GM12878 (cell line): ENCODE measurements at regions not wholly inside any gene's neighbourhood (a gene's known extent, or its start where the extent isn't known, plus 50 kb on each side); places are given as distances from the start of the nearest gene placed in this dataset.

Source experiments
- ATAC-seq: fragments of 200-7000 bp; cut with Tn5 transposase; 3 replicates; pipeline ENCODE4 v1.9.1; 2020; ENCODE audit warnings: mild to moderate bottlenecking, moderate library complexity
- BruUV-seq: library from RNA; stranded (reverse); fragments of 400-500 nt; replicated peaks from 2 replicates; lab custom pipeline; 2021; lab: Mats Ljungman, UMichigan
- CTCF ChIA-PET: fragments of 300-600 bp; sonication (Branson Sonifier 250); formaldehyde crosslinking; extraction: SDS; loops from one replicate; lab custom pipeline; 2021; ENCODE audit warnings: inconsistent platforms; lab: Yijun Ruan, JAX
- POLR2A ChIA-PET: fragments of 350-600 bp; formaldehyde crosslinking; extraction: SDS; loops from one replicate; lab custom pipeline; 2021; ENCODE audit warnings: inconsistent platforms; lab: Charles Lee
- RAD21 ChIA-PET: fragments of 300-600 bp; sonication (Branson Sonifier 250); formaldehyde crosslinking; loops from one replicate; lab custom pipeline; 2023; ENCODE audit warnings: antibody characterized with exemption; ENCODE audit not compliant: unreplicated experiment; lab: Charles Lee
- SMC1A ChIA-PET: fragments of 300-600 bp; sonication (Branson Sonifier 250); formaldehyde crosslinking; loops from one replicate; lab custom pipeline; 2023; ENCODE audit not compliant: unreplicated experiment, uncharacterized antibody; lab: Charles Lee
- DNase-seq: peaks from one replicate; pipeline ENCODE4 v3.0.0-alpha.2; 2011; ENCODE audit warnings: low read depth, low spot score
- FAIRE-seq: peaks from 3 replicates; lab custom pipeline; 2011; peaks lifted over from hg19 to GRCh38; lab: Jason Lieb, UNC
- H2AFZ ChIP-seq: 2 replicates; pipeline ENCODE4 v1.6.0; 2011; ENCODE audit warnings: low read depth, low read length, control low read depth; ENCODE audit not compliant: control insufficient read depth
- H3K27ac ChIP-seq: 2 replicates; pipeline ENCODE4 v1.5.1; 2011; ENCODE audit warnings: control low read depth; ENCODE audit not compliant: control insufficient read depth, insufficient read depth
- H3K27me3 ChIP-seq, 2 experiments: replicated peaks in 1 of 2; 2 replicates each; pipeline versions ENCODE4 v1.6.0 to v1.6.1; 2011; ENCODE audit warnings: low read length in 1 of 2; ENCODE audit not compliant: control insufficient read depth in 2 of 2, insufficient read depth in 2 of 2
- H3K36me3 ChIP-seq, 2 experiments: 2 replicates each; pipeline ENCODE4 v1.5.1; 2011; ENCODE audit warnings: low read length in 1 of 2; ENCODE audit not compliant: control insufficient read depth in 2 of 2, insufficient read depth in 2 of 2
- H3K4me1 ChIP-seq: 2 replicates; pipeline ENCODE4 v1.6.1; 2011; ENCODE audit warnings: mild to moderate bottlenecking, low read length, moderate library complexity, mixed read lengths; ENCODE audit not compliant: control insufficient read depth, insufficient read depth
- H3K4me2 ChIP-seq: 2 replicates; pipeline ENCODE4 v1.6.0; 2011; ENCODE audit warnings: control low read depth; ENCODE audit not compliant: control insufficient read depth, insufficient read depth
- H3K4me3 ChIP-seq: fragments of 200-600 bp; sonication (generic); 2 replicates; pipeline ENCODE4 v1.5.1; 2016
- H3K79me2 ChIP-seq: 2 replicates; pipeline ENCODE4 v1.6.0; 2011; ENCODE audit warnings: low read length; ENCODE audit not compliant: control insufficient read depth, insufficient read depth
- H3K9ac ChIP-seq: 2 replicates; pipeline ENCODE4 v1.8.0; 2011; ENCODE audit warnings: low read length, control low read depth, mixed read lengths; ENCODE audit not compliant: control insufficient read depth, insufficient read depth
- H3K9me3 ChIP-seq: replicated peaks from 3 replicates; pipeline ENCODE4 v1.5.1; 2011; ENCODE audit warnings: mild to moderate bottlenecking, low read length; ENCODE audit not compliant: control insufficient read depth, insufficient read depth
- H4K20me1 ChIP-seq: 2 replicates; pipeline ENCODE4 v1.6.0; 2011; ENCODE audit not compliant: control insufficient read depth, insufficient read depth
- DPF2 ChIP-seq: fragments of 450-650 bp; IDR thresholded peaks from 2 replicates; pipeline ENCODE4 v1.6.1; 2017; ENCODE audit warnings: mild to moderate bottlenecking
- EGR1 ChIP-seq, 2 experiments: IDR thresholded peaks; 1 replicate in 1 of 2; 2 replicates in 1 of 2; pipeline ENCODE4 v1.6.1; 2011 to 2012; ENCODE audit warnings: low read depth in 2 of 2, low read length in 2 of 2, borderline replicate concordance in 1 of 2, mild to moderate bottlenecking in 1 of 2, moderate library complexity in 1 of 2
- PAX5 ChIP-seq: IDR thresholded peaks from 2 replicates; pipeline ENCODE4 v1.6.1; 2011; ENCODE audit warnings: low read depth, low read length, borderline replicate concordance
- POLR2AphosphoS2 ChIP-seq: IDR thresholded peaks from 2 replicates; pipeline ENCODE4 v1.6.1; 2011; ENCODE audit warnings: low read depth, mild to moderate bottlenecking, low read length, improper control_type of control experiment, moderate library complexity
- SMAD5 ChIP-seq: IDR thresholded peaks from 2 replicates; pipeline ENCODE4 v1.6.1; 2016; ENCODE audit warnings: antibody characterized with exemption, low read depth
- in situ Hi-C: fragments of 300-500 bp; cut with MboI; formaldehyde crosslinking; loops from 9 replicates; pipeline ENCODE4 v1.14.3; 2018; ENCODE audit warnings: mixed read lengths
- intact Hi-C: fragments of 100-400 bp; cut with micrococcal nuclease; formaldehyde crosslinking; loops from one replicate; pipeline ENCODE4 v1.14.2; 2022; ENCODE audit not compliant: unreplicated experiment
- TF ChIP-seq, protein P1 (sequence below): fragments of 450-650 bp; IDR thresholded peaks from 2 replicates; pipeline ENCODE4 v1.6.1; 2018; ENCODE audit warnings: borderline replicate concordance, mild to moderate bottlenecking; ENCODE audit not compliant: partially characterized antibody
- TF ChIP-seq, protein P2 (sequence below): fragments of 450-650 bp; formaldehyde crosslinking; IDR thresholded peaks from 2 replicates; pipeline ENCODE4 v1.4.0; 2022; ENCODE audit warnings: mild to moderate bottlenecking, moderate library complexity
- TF ChIP-seq, protein P3 (sequence below): fragments of 150-350 bp; IDR thresholded peaks from 2 replicates; pipeline ENCODE4 v1.6.1; 2016; ENCODE audit warnings: low read depth, low read length
- TF ChIP-seq, protein P4 (sequence below): IDR thresholded peaks from 2 replicates; pipeline ENCODE4 v1.6.1; 2011; ENCODE audit warnings: borderline replicate concordance, low read depth, mild to moderate bottlenecking, moderate library complexity, low read length; ENCODE audit not compliant: insufficient read depth, poor library complexity, severe bottlenecking

DNA sequence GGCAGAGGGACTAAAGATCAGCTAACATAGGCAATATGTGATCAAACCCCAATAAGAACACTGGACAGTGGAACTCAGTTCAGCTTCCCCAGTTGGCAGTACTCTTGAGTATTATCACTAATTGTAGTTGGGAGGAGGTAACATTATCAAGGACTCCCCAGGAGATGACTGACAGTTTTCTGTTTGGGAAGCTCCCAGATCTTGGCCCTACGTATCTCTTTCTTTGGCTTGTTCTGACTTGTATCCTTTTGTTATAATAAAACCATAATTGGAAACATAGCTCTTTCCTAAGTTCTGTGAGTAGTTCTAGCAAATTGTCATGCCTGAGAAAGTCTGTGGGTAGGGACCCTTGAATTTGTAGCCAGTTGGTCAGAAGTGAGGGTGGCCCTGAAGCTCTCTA is 316.4 kb downstream of the ZNF621 start (continued):
- TF ChIP-seq, protein P1, sequence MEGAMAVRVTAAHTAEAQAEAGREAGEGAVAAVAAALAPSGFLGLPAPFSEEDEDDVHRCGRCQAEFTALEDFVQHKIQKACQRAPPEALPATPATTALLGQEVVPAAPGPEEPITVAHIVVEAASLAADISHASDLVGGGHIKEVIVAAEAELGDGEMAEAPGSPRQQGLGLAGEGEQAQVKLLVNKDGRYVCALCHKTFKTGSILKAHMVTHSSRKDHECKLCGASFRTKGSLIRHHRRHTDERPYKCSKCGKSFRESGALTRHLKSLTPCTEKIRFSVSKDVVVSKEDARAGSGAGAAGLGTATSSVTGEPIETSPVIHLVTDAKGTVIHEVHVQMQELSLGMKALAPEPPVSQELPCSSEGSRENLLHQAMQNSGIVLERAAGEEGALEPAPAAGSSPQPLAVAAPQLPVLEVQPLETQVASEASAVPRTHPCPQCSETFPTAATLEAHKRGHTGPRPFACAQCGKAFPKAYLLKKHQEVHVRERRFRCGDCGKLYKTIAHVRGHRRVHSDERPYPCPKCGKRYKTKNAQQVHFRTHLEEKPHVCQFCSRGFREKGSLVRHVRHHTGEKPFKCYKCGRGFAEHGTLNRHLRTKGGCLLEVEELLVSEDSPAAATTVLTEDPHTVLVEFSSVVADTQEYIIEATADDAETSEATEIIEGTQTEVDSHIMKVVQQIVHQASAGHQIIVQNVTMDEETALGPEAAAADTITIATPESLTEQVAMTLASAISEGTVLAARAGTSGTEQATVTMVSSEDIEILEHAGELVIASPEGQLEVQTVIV, result no peak
- TF ChIP-seq EGR1 (IDR thresholded peaks at IDR 0.05; ENCODE audit: borderline replicate concordance in 1 of 2, low read depth in 2 of 2, low read length in 2 of 2), result no peak
- TF ChIP-seq, protein P2, sequence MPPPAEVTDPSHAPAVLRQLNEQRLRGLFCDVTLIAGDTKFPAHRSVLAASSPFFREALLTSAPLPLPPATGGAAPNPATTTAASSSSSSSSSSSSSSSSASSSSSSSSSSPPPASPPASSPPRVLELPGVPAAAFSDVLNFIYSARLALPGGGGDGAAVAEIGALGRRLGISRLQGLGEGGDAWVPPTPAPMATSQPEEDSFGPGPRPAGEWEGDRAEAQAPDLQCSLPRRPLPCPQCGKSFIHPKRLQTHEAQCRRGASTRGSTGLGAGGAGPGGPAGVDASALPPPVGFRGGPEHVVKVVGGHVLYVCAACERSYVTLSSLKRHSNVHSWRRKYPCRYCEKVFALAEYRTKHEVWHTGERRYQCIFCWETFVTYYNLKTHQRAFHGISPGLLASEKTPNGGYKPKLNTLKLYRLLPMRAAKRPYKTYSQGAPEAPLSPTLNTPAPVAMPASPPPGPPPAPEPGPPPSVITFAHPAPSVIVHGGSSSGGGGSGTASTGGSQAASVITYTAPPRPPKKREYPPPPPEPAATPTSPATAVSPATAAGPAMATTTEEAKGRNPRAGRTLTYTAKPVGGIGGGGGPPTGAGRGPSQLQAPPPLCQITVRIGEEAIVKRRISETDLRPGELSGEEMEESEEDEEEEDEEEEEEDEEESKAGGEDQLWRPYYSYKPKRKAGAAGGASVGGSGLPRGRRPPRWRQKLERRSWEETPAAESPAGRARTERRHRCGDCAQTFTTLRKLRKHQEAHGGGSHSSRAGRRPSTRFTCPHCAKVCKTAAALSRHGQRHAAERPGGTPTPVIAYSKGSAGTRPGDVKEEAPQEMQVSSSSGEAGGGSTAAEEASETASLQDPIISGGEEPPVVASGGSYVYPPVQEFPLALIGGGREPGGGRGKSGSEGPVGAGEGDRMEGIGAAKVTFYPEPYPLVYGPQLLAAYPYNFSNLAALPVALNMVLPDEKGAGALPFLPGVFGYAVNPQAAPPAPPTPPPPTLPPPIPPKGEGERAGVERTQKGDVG (CRISPR knock-in tag), result no peak
- no peak for TF ChIP-seq PAX5

DNA sequence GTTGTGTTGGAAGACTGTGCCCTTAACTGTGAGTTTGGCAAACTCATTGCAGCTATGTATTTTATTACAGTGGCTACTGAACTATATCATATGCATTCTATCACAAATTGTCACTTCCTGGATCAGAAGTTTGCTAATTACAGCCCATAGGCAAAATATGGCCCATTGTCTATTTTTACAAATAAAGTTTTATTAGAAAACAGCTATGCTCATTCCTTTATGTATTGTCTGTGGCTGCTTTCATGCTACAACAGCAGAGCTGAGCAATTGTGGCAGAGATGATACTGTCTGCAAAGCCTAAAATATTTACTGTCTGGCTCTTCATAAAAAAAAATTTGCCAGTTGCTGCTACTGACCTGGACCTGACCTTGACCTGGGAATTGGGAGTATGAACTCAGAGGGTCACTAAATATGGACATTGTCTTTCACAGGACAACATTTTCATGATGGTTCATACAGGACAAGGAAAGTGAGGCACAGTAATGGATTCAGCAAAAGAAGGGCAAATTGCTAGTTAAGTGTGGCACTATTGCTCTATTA is 316.9 kb downstream of the ZNF621 start:
- no TSS peak for BruUV-seq
- TF ChIP-seq DPF2, result no peak
- TF ChIP-seq POLR2AphosphoS2, result no peak
- TF ChIP-seq, protein P3, sequence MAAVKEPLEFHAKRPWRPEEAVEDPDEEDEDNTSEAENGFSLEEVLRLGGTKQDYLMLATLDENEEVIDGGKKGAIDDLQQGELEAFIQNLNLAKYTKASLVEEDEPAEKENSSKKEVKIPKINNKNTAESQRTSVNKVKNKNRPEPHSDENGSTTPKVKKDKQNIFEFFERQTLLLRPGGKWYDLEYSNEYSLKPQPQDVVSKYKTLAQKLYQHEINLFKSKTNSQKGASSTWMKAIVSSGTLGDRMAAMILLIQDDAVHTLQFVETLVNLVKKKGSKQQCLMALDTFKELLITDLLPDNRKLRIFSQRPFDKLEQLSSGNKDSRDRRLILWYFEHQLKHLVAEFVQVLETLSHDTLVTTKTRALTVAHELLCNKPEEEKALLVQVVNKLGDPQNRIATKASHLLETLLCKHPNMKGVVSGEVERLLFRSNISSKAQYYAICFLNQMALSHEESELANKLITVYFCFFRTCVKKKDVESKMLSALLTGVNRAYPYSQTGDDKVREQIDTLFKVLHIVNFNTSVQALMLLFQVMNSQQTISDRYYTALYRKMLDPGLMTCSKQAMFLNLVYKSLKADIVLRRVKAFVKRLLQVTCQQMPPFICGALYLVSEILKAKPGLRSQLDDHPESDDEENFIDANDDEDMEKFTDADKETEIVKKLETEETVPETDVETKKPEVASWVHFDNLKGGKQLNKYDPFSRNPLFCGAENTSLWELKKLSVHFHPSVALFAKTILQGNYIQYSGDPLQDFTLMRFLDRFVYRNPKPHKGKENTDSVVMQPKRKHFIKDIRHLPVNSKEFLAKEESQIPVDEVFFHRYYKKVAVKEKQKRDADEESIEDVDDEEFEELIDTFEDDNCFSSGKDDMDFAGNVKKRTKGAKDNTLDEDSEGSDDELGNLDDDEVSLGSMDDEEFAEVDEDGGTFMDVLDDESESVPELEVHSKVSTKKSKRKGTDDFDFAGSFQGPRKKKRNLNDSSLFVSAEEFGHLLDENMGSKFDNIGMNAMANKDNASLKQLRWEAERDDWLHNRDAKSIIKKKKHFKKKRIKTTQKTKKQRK, result no peak
- TF ChIP-seq, protein P4, sequence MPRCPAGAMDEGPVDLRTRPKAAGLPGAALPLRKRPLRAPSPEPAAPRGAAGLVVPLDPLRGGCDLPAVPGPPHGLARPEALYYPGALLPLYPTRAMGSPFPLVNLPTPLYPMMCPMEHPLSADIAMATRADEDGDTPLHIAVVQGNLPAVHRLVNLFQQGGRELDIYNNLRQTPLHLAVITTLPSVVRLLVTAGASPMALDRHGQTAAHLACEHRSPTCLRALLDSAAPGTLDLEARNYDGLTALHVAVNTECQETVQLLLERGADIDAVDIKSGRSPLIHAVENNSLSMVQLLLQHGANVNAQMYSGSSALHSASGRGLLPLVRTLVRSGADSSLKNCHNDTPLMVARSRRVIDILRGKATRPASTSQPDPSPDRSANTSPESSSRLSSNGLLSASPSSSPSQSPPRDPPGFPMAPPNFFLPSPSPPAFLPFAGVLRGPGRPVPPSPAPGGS, result no peak
- no peak for TF ChIP-seq SMAD5
- TF ChIP-seq, all 136 proteins: peak for 0
- intact Hi-C loops, result no loop called here

More for the DNA sequence above, 316.9 kb downstream of the ZNF621 start:
- no peaks in the 10 kb centered on the region for H3K4me1 ChIP-seq
- no peak overlapping the region for H3K27ac ChIP-seq
- H3K36me3 ChIP-seq, result no peaks in the 10 kb centered on the region
- ChIA-PET SMC1A (interaction anchor here (1.8 kb wide), 1 partner anchor 9 kb away, joined by 3 read pairs; no protein-coding TSS in a partner anchor), CTCF (interaction anchor here (0.6 kb wide), 1 partner anchor 74 kb away, joined by 3 read pairs; no protein-coding TSS in a partner anchor), POLR2A (no interaction called here), RAD21 (no interaction called here)
- ATAC-seq (no peak), DNase-seq (no peak), FAIRE-seq (no peak)
- H3K4me3 ChIP-seq, result no peak overlapping the region
- H2AFZ ChIP-seq, result no peak overlapping the region
- 0 out of 4 replicates have a peak, but pooled peaks cover 0 to 2% of the 10 kb centered on the region in 2 experiments for H3K27me3 ChIP-seq
- in situ Hi-C loops, result no loop called here
- no peaks in the 10 kb centered on the region for H3K79me2 ChIP-seq
- H3K9me3 ChIP-seq, result no peaks in the 10 kb centered on the region; the same call in 2 of the 3 replicates
- no peak overlapping the region for H3K9ac ChIP-seq
- H3K4me2 ChIP-seq, result no peak overlapping the region
- no peaks in the 10 kb centered on the region for H4K20me1 ChIP-seq
